ENCODE measurements at regions not wholly inside any gene's neighbourhood (a gene's known extent, or its start where the extent isn't known, plus 50 kb on each side); places are given as distances from the start of the nearest gene placed in this dataset.

DNA sequence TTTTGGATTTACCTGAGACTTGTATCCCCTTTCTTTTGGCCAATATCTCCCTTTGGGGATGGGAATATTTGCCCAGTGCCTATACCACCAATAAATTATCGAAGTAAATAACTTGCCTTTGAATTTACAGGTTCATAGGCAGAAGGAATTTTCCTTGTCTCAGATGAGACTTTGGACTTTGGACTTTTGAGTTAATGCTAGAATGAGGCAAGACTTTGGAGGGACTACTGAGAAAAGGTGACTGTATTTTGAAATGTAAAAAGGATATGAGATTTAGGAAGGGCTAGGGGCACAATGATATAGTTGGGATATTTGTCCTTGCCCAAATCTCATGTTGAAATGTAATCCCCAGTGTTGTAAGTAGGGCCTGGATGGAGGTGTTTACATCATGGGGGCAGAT lies 384.5 kb upstream of the GHITM start:
- TF ChIP-seq, protein P1, sequence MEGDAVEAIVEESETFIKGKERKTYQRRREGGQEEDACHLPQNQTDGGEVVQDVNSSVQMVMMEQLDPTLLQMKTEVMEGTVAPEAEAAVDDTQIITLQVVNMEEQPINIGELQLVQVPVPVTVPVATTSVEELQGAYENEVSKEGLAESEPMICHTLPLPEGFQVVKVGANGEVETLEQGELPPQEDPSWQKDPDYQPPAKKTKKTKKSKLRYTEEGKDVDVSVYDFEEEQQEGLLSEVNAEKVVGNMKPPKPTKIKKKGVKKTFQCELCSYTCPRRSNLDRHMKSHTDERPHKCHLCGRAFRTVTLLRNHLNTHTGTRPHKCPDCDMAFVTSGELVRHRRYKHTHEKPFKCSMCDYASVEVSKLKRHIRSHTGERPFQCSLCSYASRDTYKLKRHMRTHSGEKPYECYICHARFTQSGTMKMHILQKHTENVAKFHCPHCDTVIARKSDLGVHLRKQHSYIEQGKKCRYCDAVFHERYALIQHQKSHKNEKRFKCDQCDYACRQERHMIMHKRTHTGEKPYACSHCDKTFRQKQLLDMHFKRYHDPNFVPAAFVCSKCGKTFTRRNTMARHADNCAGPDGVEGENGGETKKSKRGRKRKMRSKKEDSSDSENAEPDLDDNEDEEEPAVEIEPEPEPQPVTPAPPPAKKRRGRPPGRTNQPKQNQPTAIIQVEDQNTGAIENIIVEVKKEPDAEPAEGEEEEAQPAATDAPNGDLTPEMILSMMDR (conservative IDR thresholded peaks at IDR 0.05), result no peak
- no peak for TF ChIP-seq EZH2 (IDR thresholded peaks at IDR 0.05; ENCODE audit: low read depth)
